ENCODE measurements at regions not wholly inside any gene's neighbourhood (a gene's known extent, or its start where the extent isn't known, plus 50 kb on each side); places are given as distances from the start of the nearest gene placed in this dataset.
"Not testable (repeated sequence)": the region's sequence is repeated elsewhere in the genome, so short reads cannot be mapped to it uniquely, and the experiment has no call there.

DNA sequence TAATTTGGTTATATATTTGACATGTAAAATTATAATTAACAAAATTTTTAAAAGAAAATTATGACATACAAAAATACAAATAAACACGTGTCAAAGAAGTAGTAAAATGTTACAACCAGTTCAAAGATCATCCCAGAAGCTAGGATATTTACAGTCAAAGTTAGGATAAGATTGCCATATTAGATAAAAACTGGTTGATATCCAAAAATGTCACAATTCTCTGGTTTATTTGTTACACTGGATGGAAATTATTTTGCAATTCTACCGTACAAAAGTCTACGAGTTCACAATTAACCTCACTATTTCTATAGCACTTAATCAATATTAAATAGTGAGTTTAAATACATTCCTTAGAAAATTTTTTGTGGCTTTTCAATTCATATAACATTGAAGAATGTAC, 673.8 kb downstream of the GBE1 start:
- H3K27me3 ChIP-seq (replicated peaks; ENCODE audit: control insufficient read depth, insufficient read depth, low read length) = no peaks in the 10 kb centered on the region
- DNase-seq (ENCODE audit: low read depth) = no peak
- peaks cover 4% of the 10 kb centered on the region for H3K9me3 ChIP-seq (ENCODE audit: control insufficient read depth, low read length)
- H3K9ac ChIP-seq (ENCODE audit: low read length) = no peak overlapping the region
- no peaks in the 10 kb centered on the region for H3K4me1 ChIP-seq (ENCODE audit: control insufficient read depth, insufficient read depth, low read length)
- H3K4me3 ChIP-seq (ENCODE audit: low read length) = no peak overlapping the region
- no peaks in the 10 kb centered on the region for H3K36me3 ChIP-seq (ENCODE audit: control insufficient read depth, insufficient read depth, low read length, severe bottlenecking)

DNA sequence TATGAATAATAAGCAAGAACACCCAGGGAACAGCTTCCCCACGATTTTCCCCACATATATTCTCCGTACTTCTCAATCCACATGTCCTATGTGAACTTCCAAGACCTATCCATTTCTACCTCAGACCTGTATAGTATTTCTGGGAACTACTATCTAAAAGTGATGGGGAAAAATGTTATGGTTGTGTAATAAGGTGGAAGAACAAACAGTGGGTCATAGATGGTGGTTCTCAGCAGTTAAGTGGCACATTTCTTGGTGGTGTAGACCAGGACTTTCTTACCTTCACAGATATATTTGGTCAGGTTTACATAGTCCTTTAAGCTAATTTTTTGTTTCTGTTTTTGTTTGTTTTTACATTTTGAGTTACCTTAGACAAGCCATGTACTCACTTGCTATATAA, 675.1 kb downstream of the GBE1 start:
- Histone ChIP-seq H3K4me3 (ENCODE audit: low read length) (no peak overlapping the region), H3K36me3 (ENCODE audit: control insufficient read depth, insufficient read depth, low read length, severe bottlenecking) (no peaks in the 10 kb centered on the region), H3K27me3 (replicated peaks; ENCODE audit: control insufficient read depth, insufficient read depth, low read length) (no peaks in the 10 kb centered on the region), H3K9me3 (ENCODE audit: control insufficient read depth, low read length) (peaks cover 4% of the 10 kb centered on the region), H3K9ac (ENCODE audit: low read length) (no peak overlapping the region), H3K4me1 (ENCODE audit: control insufficient read depth, insufficient read depth, low read length) (no peaks in the 10 kb centered on the region)
- DNase-seq (ENCODE audit: low read depth) = no peak

DNA sequence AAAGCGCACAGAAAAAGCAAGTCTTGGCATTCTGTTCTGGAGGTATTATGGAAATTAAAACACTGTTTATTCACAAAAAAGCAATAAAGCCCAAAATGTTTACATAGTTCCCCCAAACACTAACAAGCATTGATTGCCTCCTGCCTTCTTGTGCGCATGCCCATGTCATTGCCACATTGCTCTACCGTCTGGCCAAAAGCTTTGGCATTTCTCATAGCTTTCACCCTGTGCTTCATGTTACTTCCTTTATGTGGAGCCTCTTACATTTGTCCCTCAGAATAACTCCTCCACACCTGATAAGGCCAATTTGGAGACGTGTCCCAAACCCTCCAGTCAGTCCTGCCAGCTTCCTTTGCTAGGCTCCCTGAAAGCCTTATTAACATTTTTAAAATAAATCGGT, 680.8 kb downstream of the GBE1 start:
- H3K4me3 ChIP-seq (ENCODE audit: low read length) = no peak overlapping the region
- H3K4me1 ChIP-seq (ENCODE audit: control insufficient read depth, insufficient read depth, low read length) = no peaks in the 10 kb centered on the region
- DNase-seq (ENCODE audit: low read depth) = no peak
- no peaks in the 10 kb centered on the region for H3K27me3 ChIP-seq (replicated peaks; ENCODE audit: control insufficient read depth, insufficient read depth, low read length)
- H3K9ac ChIP-seq (ENCODE audit: low read length) = no peak overlapping the region
- H3K9me3 ChIP-seq (ENCODE audit: control insufficient read depth, low read length) = no peaks in the 10 kb centered on the region
- no peaks in the 10 kb centered on the region for H3K36me3 ChIP-seq (ENCODE audit: control insufficient read depth, insufficient read depth, low read length, severe bottlenecking)

DNA sequence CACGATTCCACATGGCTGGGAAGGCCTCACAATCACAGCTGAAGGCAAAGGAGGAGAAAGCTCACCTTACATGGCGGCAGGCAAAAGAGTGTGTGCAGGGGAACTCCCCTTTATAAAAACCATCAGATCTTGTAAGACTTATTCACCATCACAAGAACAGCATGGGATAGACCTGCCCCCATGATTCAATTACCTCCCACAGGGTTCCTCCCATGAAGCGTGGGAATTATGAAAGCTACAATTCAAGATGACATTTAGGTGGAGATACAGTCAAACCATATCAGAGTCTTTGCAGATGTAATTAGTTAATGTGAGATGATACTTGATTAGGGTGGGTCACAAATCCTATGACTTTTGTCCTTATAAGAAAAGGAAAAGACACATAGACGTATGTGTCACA, 688.9 kb downstream of the GBE1 start:
- no peak overlapping the region for H3K4me3 ChIP-seq (ENCODE audit: low read length)
- no peak for DNase-seq (ENCODE audit: low read depth)
- H3K9me3 ChIP-seq (ENCODE audit: control insufficient read depth, low read length) = peaks cover 4% of the 10 kb centered on the region
- no peaks in the 10 kb centered on the region for H3K4me1 ChIP-seq (ENCODE audit: control insufficient read depth, insufficient read depth, low read length)
- H3K9ac ChIP-seq (ENCODE audit: low read length) = no peak overlapping the region
- H3K27me3 ChIP-seq (replicated peaks; ENCODE audit: control insufficient read depth, insufficient read depth, low read length) = no peaks in the 10 kb centered on the region
- no peaks in the 10 kb centered on the region for H3K36me3 ChIP-seq (ENCODE audit: control insufficient read depth, insufficient read depth, low read length, severe bottlenecking)

DNA sequence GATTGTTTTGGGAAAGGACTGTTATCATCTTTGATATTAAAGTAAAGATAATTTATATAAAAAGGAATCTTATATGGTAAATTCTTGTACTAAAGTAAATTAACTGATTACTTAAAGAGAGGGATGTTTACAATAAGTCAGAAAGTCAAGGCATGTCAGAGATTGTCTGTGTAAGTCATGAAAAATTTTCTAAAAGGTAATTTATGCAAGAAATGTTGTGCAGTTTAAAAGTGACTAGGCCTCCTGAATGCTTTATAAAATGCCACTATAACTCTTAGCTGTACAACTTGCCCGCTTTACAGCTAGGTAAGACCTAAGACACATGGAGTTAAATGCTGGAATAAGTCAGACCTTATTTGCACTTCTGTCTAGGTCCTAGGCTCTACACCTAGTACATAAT, 692.9 kb downstream of the GBE1 start:
- DNase-seq (ENCODE audit: low read depth) = no peak
- Histone ChIP-seq H3K36me3 (ENCODE audit: control insufficient read depth, insufficient read depth, low read length, severe bottlenecking) (no peaks in the 10 kb centered on the region), H3K9me3 (ENCODE audit: control insufficient read depth, low read length) (peaks cover 7% of the 10 kb centered on the region), H3K27me3 (replicated peaks; ENCODE audit: control insufficient read depth, insufficient read depth, low read length) (no peaks in the 10 kb centered on the region), H3K4me3 (ENCODE audit: low read length) (no peak overlapping the region), H3K4me1 (ENCODE audit: control insufficient read depth, insufficient read depth, low read length) (no peaks in the 10 kb centered on the region), H3K9ac (ENCODE audit: low read length) (no peak overlapping the region)

DNA sequence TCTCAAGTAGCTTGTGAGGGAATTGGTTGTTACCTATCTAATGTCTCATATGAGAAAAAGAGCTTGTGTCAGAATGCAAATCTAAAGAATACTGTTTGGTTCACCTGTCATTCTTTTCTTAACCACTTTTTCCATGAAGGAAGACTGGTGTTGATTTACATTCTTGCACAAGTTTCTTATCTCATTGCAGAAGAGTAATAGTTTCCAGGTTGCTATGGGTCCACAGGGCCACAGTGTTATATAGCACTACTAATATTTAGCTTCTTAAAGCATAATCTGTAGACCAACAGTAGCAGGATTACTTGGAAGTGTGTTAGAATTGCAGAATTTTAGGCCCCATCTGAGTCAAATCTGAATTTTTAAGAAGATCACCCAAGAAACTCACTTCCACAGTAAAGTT, 697.5 kb downstream of the GBE1 start:
- no peaks in the 10 kb centered on the region for H3K27me3 ChIP-seq (replicated peaks; ENCODE audit: control insufficient read depth, insufficient read depth, low read length)
- peaks cover 6% of the 10 kb centered on the region for H3K9me3 ChIP-seq (ENCODE audit: control insufficient read depth, low read length)
- no peak overlapping the region for H3K9ac ChIP-seq (ENCODE audit: low read length)
- H3K4me3 ChIP-seq (ENCODE audit: low read length) = no peak overlapping the region
- H3K4me1 ChIP-seq (ENCODE audit: control insufficient read depth, insufficient read depth, low read length) = no peaks in the 10 kb centered on the region
- DNase-seq (ENCODE audit: low read depth) = no peak
- no peaks in the 10 kb centered on the region for H3K36me3 ChIP-seq (ENCODE audit: control insufficient read depth, insufficient read depth, low read length, severe bottlenecking)

DNA sequence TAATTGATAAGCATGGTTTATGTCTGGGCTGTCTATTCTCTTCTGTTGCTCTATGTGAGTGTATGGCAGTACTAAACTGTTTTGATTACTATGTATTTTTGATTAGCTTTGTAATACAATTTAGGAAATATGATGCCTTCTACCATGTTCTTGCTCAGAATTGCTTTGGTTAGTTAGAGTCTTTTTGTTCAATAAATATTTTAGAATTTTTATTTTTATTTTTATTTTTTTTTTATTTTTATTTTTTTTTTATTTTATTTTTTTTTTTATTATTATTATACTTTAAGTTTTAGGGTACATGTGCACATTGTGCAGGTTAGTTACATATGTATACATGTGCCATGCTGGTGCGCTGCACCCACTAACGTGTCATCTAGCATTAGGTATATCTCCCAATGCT, 710.3 kb downstream of the GBE1 start:
- not testable (repeated sequence) for DNase-seq (ENCODE audit: low read depth); H3K4me3 ChIP-seq (ENCODE audit: low read length)

DNA sequence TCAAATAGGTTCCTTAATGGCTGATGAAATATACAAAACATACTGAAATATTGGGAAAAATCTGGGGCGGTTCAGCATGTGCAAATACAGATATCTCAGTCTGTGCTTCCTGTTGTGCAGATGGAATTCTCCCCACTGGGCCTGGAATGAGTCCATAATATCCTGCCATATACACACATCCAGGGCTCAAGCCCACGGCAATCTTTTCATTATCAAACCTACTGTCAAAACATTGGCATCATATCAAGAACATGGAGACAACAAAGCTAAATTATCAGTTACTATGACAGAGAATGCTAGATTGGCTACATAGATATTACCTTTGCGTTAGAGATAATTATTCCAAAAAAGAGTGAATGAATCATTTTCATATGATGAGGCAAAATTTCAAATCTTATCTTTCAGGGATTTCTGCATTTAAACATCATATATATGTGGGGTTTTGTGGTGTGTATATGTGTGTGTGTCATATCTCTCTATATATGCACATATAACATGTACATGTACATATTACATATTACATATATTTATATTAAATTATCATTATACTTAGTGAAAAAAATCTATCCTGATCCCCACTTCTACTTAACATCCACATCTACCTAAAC, 713.3 kb downstream of the GBE1 start:
- H3K27me3 ChIP-seq (replicated peaks; ENCODE audit: control insufficient read depth, insufficient read depth, low read length) = no peaks in the 10 kb centered on the region
- no peak for DNase-seq (ENCODE audit: low read depth)
- no peak overlapping the region for H3K9ac ChIP-seq (ENCODE audit: low read length)
- H3K9me3 ChIP-seq (ENCODE audit: control insufficient read depth, low read length) = no peaks in the 10 kb centered on the region
- no peak overlapping the region for H3K4me3 ChIP-seq (ENCODE audit: low read length)
- H3K4me1 ChIP-seq (ENCODE audit: control insufficient read depth, insufficient read depth, low read length) = no peaks in the 10 kb centered on the region
- no peaks in the 10 kb centered on the region for H3K36me3 ChIP-seq (ENCODE audit: control insufficient read depth, insufficient read depth, low read length, severe bottlenecking)

More for the DNA sequence above, 710.3 kb downstream of the GBE1 start:
- H3K9me3 ChIP-seq (ENCODE audit: control insufficient read depth, low read length); H3K27me3 ChIP-seq (replicated peaks; ENCODE audit: control insufficient read depth, insufficient read depth, low read length); H3K36me3 ChIP-seq (ENCODE audit: control insufficient read depth, insufficient read depth, low read length, severe bottlenecking); H3K4me1 ChIP-seq (ENCODE audit: control insufficient read depth, insufficient read depth, low read length); H3K9ac ChIP-seq (ENCODE audit: low read length): not testable (repeated sequence)

DNA sequence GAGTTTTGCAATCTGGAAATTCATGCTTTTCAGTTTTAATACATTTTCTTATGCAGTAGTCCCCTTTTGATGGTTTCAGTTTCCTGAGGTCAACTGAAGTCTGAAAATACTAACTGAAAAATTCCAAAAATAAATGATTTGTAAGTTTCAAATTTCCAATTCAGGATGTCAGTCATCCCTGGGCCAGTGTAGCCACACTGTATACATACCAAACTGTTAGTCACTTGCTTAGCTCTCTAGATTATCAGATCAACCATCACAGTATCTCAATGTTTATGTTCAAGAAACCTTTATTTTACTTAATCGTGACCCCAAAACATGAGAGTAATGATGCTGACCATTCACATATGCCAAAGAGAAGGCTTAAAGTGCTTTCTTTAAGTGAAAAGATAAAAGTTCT, 715.5 kb downstream of the GBE1 start:
- H3K4me1 ChIP-seq (ENCODE audit: control insufficient read depth, insufficient read depth, low read length) = no peaks in the 10 kb centered on the region

DNA sequence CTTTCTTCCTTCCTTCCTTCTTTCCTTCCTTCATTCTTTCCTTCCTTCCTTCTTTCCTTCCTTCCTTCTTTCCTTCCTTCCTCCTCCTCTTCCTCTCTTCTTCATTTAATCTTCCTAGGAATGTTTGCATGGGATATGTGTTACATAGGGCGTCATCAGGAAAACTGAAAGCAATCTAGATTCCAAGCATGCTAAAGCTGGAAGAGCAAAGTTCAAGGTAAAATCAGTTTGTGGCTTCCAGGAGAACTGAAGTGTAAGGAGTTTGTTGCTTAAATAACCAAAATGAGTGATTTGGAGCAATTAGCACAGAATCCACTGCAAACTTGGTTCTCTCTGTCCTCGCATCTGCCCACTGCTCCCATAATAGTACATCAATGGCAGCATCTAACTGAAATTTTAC, 716.2 kb downstream of the GBE1 start:
- Histone ChIP-seq H3K9me3 (ENCODE audit: control insufficient read depth, low read length) (no peaks in the 10 kb centered on the region), H3K27me3 (replicated peaks; ENCODE audit: control insufficient read depth, insufficient read depth, low read length) (no peaks in the 10 kb centered on the region), H3K4me1 (ENCODE audit: control insufficient read depth, insufficient read depth, low read length) (no peaks in the 10 kb centered on the region), H3K4me3 (ENCODE audit: low read length) (no peak overlapping the region), H3K36me3 (ENCODE audit: control insufficient read depth, insufficient read depth, low read length, severe bottlenecking) (no peaks in the 10 kb centered on the region), H3K9ac (ENCODE audit: low read length) (no peak overlapping the region)
- no peak for DNase-seq (ENCODE audit: low read depth)

More for the DNA sequence above, 715.5 kb downstream of the GBE1 start:
- no peaks in the 10 kb centered on the region for H3K9me3 ChIP-seq (ENCODE audit: control insufficient read depth, low read length)
- H3K36me3 ChIP-seq (ENCODE audit: control insufficient read depth, insufficient read depth, low read length, severe bottlenecking) = no peaks in the 10 kb centered on the region
- H3K9ac ChIP-seq (ENCODE audit: low read length) = no peak overlapping the region
- no peak overlapping the region for H3K4me3 ChIP-seq (ENCODE audit: low read length)
- no peaks in the 10 kb centered on the region for H3K27me3 ChIP-seq (replicated peaks; ENCODE audit: control insufficient read depth, insufficient read depth, low read length)
- no peak for DNase-seq (ENCODE audit: low read depth)

DNA sequence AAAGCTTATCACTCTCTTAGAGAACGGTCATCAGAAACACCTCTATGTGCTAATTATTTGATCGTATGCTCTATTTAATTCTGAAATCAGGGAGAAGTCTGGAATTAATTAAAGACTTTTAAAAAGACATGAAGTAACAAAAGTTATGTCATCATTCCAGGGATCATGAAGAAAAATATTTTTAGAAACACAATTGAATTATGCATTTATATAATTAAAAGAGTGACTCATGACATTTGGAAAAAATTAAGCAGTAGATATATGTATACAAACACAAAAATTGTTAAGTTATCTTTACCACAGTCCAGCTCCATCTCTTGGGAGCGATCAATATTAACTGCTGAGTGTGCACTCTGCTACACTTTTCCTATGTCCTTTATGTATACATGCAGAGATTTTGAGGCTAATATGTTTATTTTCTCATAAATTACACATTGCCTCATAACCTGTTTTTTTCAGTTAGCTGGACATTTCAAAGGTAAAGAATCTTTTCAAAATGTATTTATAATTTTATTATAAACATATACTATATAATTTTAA, 717.7 kb downstream of the GBE1 start:
- no peaks in the 10 kb centered on the region for H3K36me3 ChIP-seq (ENCODE audit: control insufficient read depth, insufficient read depth, low read length, severe bottlenecking)
- H3K27me3 ChIP-seq (replicated peaks; ENCODE audit: control insufficient read depth, insufficient read depth, low read length) = no peaks in the 10 kb centered on the region
- DNase-seq (ENCODE audit: low read depth) = no peak
- H3K9me3 ChIP-seq (ENCODE audit: control insufficient read depth, low read length) = no peaks in the 10 kb centered on the region
- no peaks in the 10 kb centered on the region for H3K4me1 ChIP-seq (ENCODE audit: control insufficient read depth, insufficient read depth, low read length)
- H3K9ac ChIP-seq (ENCODE audit: low read length) = no peak overlapping the region
- H3K4me3 ChIP-seq (ENCODE audit: low read length) = no peak overlapping the region

DNA sequence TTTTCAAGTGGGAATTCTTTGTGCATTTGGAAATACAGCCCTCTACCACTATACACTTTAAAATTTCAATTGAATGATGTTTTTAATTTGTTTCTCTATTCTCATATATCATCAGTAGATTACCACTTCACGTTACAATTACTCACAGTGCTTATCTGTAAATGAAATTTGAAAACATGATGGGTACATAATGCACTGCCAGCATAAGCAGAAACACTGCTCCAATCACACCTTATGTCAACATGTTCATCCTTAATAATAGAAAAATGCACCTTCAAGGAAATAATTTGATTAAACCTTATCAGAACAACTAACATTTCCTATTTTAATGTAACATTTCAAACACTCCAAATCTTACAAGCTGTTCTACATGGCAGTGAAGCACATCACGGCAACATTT, 718.4 kb downstream of the GBE1 start:
- Histone ChIP-seq H3K36me3 (ENCODE audit: control insufficient read depth, insufficient read depth, low read length, severe bottlenecking) (no peaks in the 10 kb centered on the region), H3K27me3 (replicated peaks; ENCODE audit: control insufficient read depth, insufficient read depth, low read length) (no peaks in the 10 kb centered on the region), H3K4me1 (ENCODE audit: control insufficient read depth, insufficient read depth, low read length) (no peaks in the 10 kb centered on the region), H3K4me3 (ENCODE audit: low read length) (no peak overlapping the region), H3K9ac (ENCODE audit: low read length) (no peak overlapping the region), H3K9me3 (ENCODE audit: control insufficient read depth, low read length) (no peaks in the 10 kb centered on the region)
- DNase-seq (ENCODE audit: low read depth) = no peak

Measured in adipocyte (in vitro differentiated cells).